NCI-H524 treated with DMSO at 0.1 percent for 48 hours (cell line): ENCODE measurements at regions not wholly inside any gene's neighbourhood (a gene's known extent, or its start where the extent isn't known, plus 50 kb on each side); places are given as distances from the start of the nearest gene placed in this dataset.

Experiments
- DNase-seq: peaks from one replicate; lab custom pipeline; 2025; lab: John Stamatoyannopoulos, UW

DNA sequence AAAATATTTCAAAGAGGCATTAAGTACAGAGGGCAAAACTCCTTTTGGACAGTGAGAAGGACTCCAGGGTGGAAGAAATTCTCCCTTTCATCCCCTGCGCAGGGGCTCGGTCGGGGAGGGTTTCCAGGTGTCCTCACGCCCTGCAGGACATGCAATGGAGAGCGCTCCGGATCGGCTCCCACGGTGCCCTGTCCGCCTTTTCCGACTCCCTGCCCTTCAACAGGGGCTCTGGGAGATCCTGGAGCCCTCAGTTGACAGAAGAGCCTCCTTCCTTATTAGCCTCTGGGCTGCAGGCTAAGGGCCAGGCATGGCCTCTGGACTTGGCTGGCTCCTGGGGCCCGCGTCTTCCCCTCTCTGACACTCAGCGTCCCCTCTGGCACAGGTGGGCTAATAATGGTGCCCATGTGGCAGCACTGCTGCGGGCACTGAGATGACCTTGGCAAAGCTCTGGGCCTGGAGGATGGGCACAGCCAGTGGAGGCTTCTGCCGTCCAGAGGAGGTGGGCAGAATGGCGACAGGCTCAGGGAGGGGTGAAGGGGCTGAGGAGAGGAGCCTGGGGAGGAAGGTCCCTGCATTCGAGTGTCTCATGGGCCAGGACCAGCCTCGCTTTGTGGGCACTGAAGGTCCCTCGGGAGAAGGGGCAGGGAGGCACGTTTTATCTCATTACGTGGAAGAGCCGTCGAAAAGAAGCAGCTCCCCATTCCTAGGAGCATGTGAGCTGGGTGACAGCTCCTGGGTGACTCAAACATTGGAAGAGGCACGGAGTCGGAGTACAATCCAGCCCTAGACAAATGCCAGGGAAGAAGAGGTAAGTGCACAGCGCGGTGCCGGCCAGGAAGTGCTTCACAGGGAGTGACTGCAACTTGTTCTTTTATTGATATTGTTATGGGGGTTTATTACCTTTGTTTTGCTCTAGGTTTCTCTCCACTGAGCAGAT is 161.7 kb downstream of the IRF8 start:
- DNase-seq = no peak

DNA sequence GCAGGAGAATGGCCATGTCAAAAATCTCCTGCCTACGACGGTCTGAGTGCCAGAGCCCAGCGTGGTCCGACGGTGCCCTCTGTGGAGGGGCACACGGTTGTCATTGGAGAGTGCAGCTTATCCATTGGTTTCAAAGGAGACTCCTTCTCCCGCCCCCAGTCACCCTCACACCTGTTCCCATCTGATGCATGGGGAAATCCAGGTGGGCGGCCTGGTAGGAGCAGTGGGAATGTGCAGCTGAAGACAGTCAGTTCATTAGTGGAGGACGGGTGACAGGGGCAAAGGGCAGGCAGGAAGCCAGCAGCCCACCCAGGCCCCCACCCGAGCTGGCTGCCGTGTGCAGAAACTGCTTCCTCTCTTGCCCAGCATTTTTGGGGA is 162.3 kb downstream of the IRF8 start:
- no peak for DNase-seq

DNA sequence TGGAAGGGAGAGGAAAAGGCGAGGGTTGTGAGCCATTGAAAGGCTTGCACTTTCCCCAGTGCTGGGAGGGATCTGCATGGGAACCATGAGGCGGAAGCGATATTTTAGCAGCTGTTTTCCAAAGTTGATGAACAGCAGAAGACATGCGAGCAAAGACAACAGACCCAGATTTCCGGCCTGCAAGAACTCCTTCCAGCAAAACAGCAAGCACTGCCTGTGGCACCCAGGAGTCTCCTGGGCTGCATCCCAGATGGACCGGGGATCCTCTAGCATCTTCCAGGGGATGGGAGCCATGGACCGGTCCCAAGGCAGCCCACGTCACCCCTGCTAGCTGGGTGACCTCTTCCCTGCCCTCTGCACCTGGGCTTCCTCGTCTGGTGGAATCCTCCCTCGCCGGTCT is 162.8 kb downstream of the IRF8 start:
- no peak for DNase-seq

DNA sequence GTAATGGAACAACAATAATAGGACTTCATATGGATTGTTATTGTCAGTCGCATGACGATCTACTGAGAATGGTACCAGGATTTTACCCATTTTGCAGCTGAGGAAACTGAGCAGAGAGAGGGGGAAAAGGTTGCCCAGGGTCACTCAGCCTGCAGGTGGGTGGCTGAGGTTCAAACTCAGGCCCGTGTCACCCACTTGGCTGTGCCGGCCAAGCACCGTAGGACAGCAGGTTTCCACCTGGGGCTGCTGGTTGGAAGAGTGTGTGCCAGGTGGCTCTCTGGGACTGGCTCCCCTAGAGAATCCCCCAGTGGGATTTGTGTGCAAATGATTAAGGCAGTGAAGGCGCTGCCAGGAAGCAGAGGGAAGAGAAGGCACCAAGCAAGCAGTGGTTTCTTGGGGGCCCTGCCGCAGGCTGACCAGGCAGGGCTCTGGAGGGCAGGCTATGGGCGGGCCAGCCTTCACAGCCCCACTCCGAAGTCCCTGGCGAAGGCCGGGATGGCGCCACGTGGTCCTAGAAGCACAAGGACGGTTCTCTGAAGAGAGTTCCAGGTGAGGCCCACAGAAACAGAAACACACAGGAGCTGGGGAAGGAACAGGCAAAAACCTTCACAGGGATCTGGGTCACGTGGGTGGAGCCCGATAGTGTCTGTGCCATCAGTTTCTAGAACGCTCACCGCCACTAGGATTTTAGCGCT is 163.5 kb downstream of the IRF8 start:
- DNase-seq = no peak

DNA sequence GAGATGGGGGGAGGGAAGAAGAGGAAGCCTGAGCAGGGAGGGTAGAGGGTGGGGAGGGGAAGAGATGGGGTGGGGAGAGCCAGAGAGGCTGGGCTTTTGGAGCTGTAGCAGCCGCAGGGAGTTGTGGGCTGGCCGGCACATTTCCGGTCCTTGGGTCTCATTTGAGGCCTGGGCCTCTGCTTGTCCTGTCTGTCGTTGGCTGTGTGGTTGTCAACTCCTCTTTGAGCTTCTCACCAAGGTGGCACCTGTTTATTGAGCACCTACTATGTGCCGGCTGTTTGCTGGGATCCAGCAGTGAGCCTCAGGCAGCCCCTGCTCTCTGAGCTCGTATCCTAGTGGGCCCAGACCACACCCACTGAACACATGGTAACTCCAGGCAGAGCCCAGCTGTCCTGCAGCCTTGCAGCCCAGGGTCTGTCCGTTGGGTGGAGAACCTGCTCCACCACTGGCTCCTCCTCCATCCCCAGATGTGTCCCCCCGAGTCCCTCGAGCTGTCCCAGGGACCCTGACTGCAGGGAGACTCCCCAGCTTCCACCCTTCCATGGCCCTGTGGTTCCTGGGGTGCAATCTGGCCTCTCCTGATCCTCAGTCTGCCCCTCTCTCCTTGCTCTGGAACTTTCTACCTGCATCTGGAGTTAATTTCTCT is 164.9 kb downstream of the IRF8 start:
- no peak for DNase-seq

DNA sequence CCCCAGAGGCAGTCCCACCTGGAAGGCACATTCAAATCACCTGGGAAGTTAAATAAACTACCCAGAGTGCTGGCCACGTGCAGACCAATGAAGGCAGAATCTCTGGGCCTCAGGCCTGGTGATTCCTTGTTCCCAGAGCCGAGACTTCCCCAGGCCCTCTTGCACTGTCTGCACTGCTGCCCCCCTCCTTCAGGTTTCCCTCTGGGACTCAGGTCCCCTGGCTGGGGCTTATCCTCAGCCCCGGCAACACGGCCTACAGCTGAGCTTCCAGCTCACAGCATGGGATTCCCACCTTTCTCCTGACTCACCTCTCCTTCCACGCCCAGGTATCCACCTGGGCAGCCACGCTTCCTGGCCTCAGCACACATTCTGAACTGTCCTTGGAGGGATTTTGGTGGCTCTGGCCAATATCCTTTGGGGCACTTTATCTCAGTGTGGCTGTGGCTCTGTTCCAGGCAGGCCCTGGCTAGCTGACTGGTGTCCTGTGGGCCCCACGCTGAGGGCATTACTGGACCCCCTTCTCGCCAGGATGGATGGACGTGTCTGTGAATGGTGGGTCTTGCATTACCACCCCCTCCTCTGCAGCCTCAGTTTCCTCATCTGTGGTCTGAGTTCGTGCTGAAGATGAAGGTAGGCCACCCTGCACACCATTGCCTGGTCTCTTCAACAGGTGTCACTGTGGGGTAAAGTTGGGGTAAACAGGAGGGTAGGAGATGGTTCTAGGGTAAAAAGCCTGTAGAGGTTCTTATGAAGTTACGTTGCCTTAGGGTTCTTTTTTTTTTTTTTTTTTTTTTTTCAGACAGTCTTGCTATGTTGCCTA is 165.7 kb downstream of the IRF8 start:
- DNase-seq = no peak

DNA sequence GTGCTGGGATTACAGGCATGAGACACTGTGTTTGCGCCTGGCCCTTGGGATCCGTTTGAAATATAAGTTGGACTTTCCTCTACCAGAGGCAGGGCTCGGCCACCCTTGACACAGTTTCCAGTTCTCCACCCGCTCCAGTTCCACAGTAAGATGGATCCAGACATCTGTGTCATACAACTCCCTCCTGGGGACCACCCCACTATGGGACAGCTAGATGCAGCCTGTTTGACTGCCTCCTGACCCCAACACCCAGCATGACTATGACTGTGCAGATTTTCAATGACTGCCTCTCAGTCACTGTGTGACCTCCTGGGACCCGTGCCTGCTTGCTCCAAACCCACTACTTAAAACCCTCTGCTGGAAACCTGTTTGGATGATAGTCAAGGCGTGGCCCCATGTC is 166.7 kb downstream of the IRF8 start:
- DNase-seq = no peak

DNA sequence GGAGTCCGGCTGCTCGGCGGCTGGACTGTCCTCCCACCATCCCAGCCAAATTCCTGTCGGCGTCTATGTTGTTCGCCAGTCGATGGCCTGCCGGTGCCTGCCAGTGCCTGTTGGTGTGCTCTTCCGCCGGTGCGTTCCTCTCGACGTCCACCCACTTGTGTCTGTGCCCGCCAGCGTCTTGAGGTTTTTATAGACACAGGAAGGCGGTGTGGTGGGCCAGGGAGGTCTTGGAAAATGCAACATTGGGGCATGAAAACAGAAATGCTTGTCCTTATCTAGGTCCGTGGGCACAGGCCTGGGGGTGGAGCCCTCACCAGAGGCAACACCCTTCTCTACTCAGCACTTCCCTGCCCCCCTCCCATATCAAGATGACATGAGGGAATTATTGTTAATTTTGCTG is 167.8 kb downstream of the IRF8 start:
- DNase-seq = no peak

DNA sequence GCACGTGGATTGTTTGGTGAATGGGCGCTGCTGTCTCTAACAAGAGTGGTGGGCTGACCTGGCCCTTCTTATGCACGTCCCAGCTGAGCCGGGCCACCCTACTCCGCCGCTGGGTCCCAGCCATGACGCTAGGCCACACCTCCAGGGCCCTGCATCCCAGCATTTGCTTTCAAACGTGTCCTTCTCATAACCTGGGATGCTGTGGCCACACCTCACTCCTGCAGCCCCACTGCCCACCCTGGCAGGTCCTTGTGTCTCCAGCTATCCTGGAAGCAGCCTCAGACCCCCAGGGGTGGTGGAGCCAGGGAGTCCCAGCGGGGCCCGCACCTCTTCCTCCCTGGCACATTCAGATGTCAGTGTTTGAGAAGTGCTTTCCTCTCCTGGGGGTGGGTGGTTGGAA is 168.6 kb downstream of the IRF8 start:
- DNase-seq = no peak

DNA sequence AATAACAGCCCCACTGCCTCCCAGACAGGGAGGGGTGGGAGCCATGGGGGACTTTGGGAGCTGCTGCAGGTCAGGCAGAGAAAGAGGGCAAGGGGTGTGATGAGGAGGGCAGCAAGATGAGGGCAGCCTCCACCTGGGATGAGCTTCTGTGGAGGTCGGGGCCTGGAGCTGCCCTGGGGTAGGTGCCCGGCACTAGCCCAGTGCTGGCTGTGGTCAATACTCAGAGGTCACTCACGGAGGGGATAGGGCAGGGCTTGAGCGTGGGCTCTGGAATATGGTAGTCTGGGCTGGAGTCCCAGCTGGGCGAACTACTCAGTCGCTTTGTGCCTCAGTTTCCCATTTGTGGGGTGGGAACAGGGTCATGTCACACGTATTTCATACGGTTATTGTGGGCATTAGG is 169.0 kb downstream of the IRF8 start:
- no peak for DNase-seq

DNA sequence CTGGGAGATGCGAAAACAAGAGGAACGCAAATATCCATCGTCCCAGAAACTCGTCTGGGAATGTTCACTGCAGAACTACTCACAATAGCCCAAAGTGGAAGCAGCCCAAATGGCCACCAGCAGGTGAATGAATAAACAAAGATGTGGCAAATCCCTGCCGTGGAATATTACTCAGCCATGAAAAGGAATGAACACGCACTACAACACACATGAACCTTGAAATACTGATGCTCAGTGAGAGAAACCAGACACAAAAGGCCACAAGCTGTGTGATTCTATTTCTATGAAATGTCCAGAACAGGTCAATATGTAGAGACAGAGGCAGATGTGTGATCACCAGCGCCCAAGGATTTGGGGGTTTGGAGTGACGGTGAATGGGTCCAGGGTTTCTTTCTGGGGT is 169.8 kb downstream of the IRF8 start:
- DNase-seq = no peak

DNA sequence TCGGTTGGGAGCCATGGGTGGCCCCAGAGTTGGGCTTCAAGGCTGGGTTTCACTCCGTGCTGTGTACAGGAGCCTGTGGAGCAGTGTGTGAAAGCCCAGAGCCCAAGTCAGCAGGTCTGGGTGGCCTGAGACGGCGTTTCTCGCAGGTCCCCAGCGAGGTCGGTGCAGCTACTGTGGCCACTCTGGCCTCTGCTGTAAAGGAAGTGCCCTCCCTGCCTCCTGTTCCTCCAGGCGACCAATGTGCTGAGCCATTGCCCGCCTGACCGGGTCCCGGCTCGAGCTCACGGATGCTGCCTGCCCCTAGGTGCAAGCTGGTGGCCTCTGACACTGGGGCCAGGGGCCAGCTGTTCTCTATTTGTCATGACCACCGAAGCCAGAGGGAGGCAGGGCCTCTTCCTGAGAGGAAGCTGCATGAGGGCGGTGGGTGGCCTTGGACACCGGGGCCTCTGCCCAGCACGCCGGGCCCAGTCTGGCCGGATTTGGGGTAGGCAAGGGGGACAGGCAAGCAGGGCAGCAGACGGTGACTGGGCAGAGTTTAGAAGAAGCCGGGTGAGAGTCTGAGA is 170.9 kb downstream of the IRF8 start:
- DNase-seq = no peak

DNA sequence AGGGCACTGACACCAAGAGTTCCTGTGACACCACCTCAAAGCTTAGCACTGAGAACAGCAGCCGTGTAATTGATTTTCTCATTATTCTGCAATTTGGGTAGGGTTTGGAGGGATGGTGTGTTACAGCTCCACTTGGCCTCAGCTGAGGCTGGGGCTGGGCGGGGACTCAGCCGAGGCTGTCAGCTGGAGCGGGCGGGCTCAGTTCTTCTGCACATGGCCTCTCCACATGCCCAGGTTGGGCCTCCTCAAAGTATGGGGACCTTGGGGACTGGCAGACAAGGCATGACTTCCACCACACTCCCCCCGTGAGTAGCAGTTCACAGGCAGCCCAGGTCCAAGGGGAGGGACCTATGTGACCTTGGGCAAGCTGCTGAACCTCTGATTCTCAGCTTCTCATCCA is 171.5 kb downstream of the IRF8 start:
- DNase-seq = no peak

DNA sequence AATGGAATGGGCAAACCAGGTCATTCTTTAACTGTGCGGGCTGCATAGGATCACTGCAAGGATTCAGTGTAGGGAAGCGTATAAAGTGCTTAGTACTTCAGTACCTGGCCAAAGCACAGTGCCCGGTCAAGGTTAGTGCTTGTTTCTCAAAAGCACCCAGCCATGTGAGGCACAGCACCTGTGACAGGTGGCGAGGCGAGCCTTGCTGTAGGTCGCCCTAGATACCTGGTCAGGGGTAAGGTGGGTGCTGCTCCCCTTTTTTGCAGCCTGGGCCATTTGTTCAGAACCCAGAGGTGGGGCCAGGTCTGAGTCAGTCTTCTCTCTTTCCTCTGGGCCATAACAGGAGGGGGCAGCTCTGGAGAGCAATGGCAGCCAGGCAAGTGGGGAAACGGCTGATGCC is 172.0 kb downstream of the IRF8 start:
- DNase-seq = no peak

DNA sequence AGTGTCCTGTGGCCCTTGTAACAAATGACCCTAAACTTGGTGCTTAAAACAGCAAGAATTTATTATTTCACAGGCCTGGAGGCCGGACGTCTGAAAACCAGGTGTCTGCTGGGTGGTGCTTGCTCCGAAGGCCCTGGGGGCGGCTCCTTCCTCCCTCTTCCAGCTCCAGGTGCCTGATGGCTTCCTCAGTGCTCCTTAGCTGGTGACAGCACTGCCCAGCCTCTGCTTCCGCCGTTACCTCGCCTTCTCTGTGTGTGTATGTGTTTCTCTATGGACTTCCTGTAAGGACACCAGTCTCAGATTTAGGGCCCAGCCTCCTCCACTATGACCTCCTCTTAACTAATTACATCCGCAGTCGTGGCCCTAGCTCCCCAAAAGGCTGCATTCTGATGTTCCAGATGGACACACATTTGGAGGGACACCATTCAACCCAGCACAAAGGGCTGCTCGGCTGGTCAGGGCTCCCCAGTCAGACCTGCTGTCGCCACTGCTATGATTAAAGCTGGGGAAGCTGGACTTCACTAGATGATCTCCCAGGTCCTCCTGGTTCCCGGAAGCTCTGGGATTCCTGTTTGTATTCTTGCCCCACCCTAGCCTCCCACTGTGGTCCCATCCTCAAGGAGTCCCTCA is 172.8 kb downstream of the IRF8 start:
- no peak for DNase-seq

DNA sequence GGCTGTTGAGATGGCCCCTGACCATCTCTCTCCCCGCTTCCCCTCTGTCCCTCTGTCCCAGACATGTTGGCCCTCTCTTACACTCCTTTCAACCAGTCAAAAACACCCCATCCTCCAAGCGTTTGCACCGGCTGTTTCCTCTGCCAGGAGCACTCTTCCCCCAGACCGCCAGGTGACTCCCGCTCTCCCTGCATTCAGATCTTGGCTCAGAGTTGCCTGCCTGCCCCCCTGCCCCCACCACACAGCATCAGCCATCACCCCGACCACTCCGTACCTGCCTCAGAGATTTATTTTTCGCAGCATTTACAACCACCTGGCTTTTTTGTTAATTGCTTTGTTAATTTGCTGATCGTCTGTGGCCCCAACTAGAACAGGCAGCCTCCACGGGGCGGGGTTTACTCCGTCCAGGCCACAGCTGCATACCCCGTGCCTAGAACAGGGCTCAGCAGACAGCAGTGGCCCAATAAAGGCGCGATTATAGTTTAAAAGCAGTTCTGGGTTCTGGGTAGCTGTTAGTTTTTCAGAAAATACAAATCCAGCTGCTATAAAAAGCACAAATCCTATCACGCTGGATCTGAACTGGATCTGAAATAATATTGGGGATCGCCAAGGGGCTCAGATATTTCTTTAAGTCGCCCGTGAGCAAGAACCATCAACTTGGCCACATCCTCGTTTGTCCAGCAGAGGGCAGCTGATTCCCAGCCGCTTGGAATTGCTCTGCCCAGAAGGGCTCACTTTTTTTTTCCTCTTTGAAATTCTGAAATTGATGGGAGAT is 173.6 kb downstream of the IRF8 start:
- no peak for DNase-seq

DNA sequence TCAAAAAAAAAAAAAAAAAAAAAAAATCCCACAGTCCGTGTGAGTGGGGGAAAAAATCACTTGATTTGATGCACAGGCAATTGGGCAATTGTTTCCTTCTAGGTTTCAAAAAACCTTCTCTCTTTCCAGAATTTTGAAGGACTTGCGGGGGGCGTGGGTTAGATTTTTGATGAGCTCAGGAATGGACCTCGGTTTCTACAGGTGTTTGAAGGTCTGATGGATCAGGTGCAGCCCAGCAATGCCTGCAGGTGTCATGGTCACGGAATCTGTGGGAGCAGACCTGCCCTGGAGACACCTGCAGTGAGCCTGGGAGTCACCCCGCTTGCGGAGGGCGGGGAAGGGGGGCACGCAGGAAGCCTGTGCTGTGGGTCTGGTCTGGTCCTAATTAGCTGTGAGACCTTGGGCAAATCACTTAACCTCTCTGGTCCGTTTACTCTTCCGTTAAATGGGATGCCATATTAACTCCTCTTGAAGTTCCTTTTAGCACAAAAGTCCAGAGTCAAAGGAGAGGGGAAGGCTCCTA is 174.2 kb downstream of the IRF8 start:
- no peak for DNase-seq

DNA sequence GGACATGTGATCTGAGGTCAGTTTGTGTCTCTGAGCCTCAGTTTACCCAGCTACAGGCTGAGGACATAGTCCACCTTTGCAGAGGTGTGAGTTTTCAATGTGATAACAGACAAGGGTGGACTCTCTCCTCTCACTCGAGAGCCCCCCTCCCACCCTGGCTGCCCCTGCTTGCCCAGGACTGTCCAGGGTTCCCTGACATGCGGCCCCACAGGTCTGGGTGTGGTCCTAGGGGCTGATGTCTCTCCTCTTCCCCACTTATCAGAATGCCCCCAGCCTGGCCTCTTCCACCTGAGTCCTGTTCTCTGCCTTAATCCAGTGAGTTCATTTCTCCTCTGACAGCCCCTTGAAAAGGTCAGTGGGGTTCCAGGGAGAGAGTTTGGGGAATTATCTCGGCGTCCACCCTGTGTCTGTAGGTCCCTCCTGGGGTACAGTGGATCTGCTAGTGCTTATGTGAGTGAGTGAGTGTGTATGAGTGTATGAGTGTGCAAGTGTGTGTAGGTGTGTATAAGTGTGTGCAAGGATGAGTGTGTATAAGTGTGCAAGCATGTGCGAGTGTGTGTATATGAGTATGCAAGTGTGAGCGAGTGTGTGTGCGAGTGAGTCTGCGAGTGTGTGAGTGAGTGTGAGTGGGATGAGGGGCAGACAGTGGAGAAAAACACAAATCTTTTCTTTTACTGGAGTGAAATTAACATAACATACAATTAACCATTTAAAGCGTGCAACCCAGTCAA is 175.0 kb downstream of the IRF8 start:
- no peak for DNase-seq

DNA sequence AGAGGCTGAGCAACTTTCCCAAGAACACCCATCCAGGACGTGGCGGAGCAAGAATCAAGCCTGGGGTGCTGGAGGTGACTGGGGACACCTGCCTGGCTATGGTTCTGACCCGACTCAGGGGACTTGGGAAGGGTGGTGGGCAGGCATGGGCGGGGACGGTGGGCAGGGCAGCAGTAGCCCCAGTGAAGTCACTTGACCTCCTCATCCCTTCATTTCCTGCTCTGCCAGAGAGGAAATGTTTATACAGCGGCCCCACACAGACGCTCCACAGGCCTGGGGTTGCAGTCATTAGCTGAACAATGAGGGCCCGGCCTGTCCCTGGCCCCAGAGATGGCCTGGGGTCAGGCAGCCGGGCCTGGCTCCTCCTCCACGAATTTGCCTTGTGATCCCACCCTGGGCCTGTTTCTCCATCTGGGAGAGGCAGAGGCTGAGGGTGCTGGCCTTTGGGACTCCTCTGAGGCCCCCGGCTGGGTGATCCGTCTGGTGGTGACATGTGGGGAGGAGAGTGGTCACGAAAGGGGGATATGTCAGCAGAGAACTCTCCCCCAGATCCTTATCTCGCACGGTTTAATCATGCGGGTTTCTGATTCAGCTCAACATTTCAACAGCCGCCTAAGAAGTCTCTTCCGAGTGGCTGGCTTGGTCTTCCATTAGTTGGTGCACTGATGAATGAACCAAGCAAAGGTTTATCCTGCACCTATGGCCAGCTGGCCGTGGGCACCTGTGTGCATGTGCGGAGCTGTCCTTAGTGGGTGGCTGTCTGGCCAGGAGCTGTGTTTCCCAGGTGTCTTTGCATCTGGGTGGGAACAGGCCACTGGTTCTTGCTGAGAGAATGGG is 175.9 kb downstream of the IRF8 start:
- DNase-seq = no peak
